ENCODE measurements at regions not wholly inside any gene's neighbourhood (a gene's known extent, or its start where the extent isn't known, plus 50 kb on each side); places are given as distances from the start of the nearest gene placed in this dataset.

DNA sequence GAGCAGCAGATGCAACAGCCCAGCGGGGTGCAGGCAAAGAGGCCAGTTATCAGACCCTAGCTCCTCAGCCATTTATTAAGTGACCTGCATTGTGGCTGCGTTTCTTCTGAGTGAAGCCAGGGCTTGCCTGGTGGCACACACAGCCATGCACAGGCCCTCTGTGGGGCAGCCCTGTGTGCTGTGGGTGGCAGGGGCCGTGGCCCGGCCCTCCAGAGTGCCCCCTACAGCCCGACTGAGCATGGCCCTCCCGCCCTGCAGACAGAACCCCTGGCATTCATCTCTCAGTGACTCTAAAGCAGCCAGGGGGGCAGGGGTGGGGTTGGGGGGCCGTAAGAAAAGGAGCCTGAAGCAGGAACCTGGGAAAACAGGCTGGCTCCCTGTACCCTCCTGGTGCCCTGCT lies 226.0 kb upstream of the PWP1 start:
- Histone ChIP-seq H3K79me2 (ENCODE audit: insufficient read depth, low read depth, low read length) (no peaks in the 10 kb centered on the region), H4K20me1 (ENCODE audit: insufficient read depth, low read length) (no peaks in the 10 kb centered on the region), H3K9me3 (ENCODE audit: low read length) (no peaks in the 10 kb centered on the region), H3K27ac (ENCODE audit: low read depth, low read length, poor library complexity, severe bottlenecking) (no peak overlapping the region), H3K9me2 (ENCODE audit: insufficient read depth, low read length) (no peaks in the 10 kb centered on the region), H3K4me2 (ENCODE audit: low read length) (no peak overlapping the region), H3K4me1 (ENCODE audit: insufficient read depth, low read length, poor library complexity, severe bottlenecking) (no peaks in the 10 kb centered on the region), H3K4me3 (ENCODE audit: low read depth, low read length, poor library complexity, severe bottlenecking) (no peak overlapping the region), H3K36me3 (ENCODE audit: insufficient read depth, low read length) (no peaks in the 10 kb centered on the region), H2AFZ (ENCODE audit: low read length) (no peak overlapping the region)
- CTCF ChIA-PET (ENCODE audit: unreplicated experiment), result no interaction called here
- no TSS peak for BruUV-seq (replicated peaks)
- TF ChIP-seq, protein P1, sequence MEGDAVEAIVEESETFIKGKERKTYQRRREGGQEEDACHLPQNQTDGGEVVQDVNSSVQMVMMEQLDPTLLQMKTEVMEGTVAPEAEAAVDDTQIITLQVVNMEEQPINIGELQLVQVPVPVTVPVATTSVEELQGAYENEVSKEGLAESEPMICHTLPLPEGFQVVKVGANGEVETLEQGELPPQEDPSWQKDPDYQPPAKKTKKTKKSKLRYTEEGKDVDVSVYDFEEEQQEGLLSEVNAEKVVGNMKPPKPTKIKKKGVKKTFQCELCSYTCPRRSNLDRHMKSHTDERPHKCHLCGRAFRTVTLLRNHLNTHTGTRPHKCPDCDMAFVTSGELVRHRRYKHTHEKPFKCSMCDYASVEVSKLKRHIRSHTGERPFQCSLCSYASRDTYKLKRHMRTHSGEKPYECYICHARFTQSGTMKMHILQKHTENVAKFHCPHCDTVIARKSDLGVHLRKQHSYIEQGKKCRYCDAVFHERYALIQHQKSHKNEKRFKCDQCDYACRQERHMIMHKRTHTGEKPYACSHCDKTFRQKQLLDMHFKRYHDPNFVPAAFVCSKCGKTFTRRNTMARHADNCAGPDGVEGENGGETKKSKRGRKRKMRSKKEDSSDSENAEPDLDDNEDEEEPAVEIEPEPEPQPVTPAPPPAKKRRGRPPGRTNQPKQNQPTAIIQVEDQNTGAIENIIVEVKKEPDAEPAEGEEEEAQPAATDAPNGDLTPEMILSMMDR (conservative IDR thresholded peaks at IDR 0.05; ENCODE audit: low read length), result no peak
- no peak for TF ChIP-seq EZH2phosphoT487 (IDR thresholded peaks at IDR 0.05; ENCODE audit: borderline replicate concordance, low read depth, low read length)
- intact Hi-C loops (cut with micrococcal nuclease; ENCODE audit: unreplicated experiment), result no loop called here
- no peak for DNase-seq (ENCODE audit: low spot score)
- POLR2A ChIA-PET, result no interaction called here

DNA sequence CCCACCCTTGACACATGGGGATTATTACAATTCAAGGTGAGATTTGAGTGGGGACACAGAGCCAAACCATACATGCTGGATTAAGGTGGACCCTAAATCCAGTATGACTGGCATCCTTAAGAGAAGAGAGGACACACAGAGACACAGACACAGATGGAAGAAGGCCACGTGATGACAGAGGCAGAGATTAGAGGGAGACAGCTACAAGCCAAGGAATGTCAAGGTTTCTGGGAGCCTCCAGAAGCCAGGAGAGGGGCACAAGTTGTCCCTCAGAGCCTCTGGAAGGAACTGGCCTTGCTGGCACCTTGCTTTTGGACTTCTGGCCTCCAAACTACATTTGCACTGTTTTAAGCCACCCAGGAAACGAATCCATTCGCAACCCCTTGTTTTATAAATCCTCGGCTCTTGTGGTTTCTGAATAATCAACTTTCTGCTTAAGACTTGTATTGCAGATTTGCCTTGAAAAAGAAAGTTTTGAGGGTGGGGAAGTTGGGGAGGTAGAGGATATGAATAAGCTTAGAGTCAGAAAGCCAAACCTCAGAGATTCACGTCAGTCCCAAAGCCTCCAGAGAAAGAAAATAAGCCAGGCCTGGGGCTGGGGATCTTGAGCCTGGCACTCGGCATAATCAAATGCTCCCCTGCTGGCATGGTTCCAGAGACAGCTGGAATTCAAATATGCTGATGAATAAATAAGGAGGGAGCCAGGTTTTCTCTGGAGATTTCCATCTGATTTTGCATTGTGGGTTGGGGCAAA lies 224.2 kb upstream of the PWP1 start:
- no peak overlapping the region for H2AFZ ChIP-seq (ENCODE audit: low read length)
- no peaks in the 10 kb centered on the region for H3K36me3 ChIP-seq (ENCODE audit: insufficient read depth, low read length)
- no peak overlapping the region for H3K4me2 ChIP-seq (ENCODE audit: low read length)
- no peaks in the 10 kb centered on the region for H4K20me1 ChIP-seq (ENCODE audit: insufficient read depth, low read length)
- no peaks in the 10 kb centered on the region for H3K9me3 ChIP-seq (ENCODE audit: low read length)
- POLR2A ChIA-PET, result no interaction called here
- H3K4me1 ChIP-seq (ENCODE audit: insufficient read depth, low read length, poor library complexity, severe bottlenecking), result no peaks in the 10 kb centered on the region
- no peak for TF ChIP-seq EZH2phosphoT487 (IDR thresholded peaks at IDR 0.05; ENCODE audit: borderline replicate concordance, low read depth, low read length)
- TF ChIP-seq, protein P1 (conservative IDR thresholded peaks at IDR 0.05; ENCODE audit: low read length), result no peak
- CTCF ChIA-PET (ENCODE audit: unreplicated experiment), result no interaction called here
- no peak for DNase-seq (ENCODE audit: low spot score)
- no TSS peak for BruUV-seq (replicated peaks)
- no peaks in the 10 kb centered on the region for H3K9me2 ChIP-seq (ENCODE audit: insufficient read depth, low read length)
- intact Hi-C loops (cut with micrococcal nuclease; ENCODE audit: unreplicated experiment), result no loop called here
- H3K27ac ChIP-seq (ENCODE audit: low read depth, low read length, poor library complexity, severe bottlenecking), result no peak overlapping the region
- no peak overlapping the region for H3K4me3 ChIP-seq (ENCODE audit: low read depth, low read length, poor library complexity, severe bottlenecking)
- H3K79me2 ChIP-seq (ENCODE audit: insufficient read depth, low read depth, low read length), result no peaks in the 10 kb centered on the region

DNA sequence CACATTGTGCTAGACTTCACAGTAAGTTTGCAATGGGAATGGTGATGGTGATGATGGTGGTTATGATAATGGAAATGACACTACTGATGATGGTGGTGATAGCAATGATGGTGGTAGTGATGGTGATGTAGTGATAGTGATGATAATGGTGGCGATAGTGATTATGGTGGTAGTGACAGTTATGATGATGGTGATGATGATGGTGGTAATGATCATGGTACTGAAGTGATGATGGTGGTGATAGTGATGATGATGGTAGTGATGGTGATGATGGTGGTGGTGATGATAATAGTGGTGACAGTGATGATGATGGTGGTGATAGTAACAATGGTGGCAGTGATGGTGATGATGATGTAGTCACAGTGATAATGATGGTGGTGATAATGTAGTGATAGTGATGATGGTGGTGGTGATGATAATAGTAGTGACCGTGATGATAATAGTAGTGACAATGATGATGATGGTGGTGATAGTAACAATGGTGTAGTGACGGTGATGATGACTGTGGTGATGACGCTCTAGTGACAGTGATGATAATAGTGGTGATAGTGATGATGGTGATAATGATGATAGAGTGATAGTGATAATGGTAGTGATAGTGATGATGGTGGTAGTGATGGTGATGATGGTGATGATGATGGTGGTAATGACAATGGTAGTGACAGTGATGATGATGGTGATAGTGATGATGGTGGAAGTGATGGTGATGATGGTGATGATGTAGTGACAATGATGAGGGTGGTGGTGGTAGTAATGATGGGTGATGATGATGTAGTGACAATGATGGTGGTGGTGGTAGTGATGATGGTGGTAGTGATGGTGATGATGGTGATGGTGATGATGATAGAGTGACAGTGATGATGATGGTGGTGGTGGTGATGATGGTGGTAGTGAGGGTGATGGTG lies 222.9 kb upstream of the PWP1 start:
- TF ChIP-seq, protein P1 (conservative IDR thresholded peaks at IDR 0.05; ENCODE audit: low read length), result no peak
- TF ChIP-seq EZH2phosphoT487 (IDR thresholded peaks at IDR 0.05; ENCODE audit: borderline replicate concordance, low read depth, low read length), result no peak
- no peak overlapping the region for H2AFZ ChIP-seq (ENCODE audit: low read length)
- no peaks in the 10 kb centered on the region for H3K4me1 ChIP-seq (ENCODE audit: insufficient read depth, low read length, poor library complexity, severe bottlenecking)
- H3K9me3 ChIP-seq (ENCODE audit: low read length), result no peaks in the 10 kb centered on the region
- no peaks in the 10 kb centered on the region for H3K9me2 ChIP-seq (ENCODE audit: insufficient read depth, low read length)
- no peak for DNase-seq (ENCODE audit: low spot score)
- no peak overlapping the region for H3K4me2 ChIP-seq (ENCODE audit: low read length)
- no peak overlapping the region for H3K27ac ChIP-seq (ENCODE audit: low read depth, low read length, poor library complexity, severe bottlenecking)
- ChIA-PET CTCF (ENCODE audit: unreplicated experiment) (no interaction called here), POLR2A (no interaction called here)
- intact Hi-C loops (cut with micrococcal nuclease; ENCODE audit: unreplicated experiment), result no loop called here
- H3K4me3 ChIP-seq (ENCODE audit: low read depth, low read length, poor library complexity, severe bottlenecking), result no peak overlapping the region
- no peaks in the 10 kb centered on the region for H4K20me1 ChIP-seq (ENCODE audit: insufficient read depth, low read length)
- no peaks in the 10 kb centered on the region for H3K79me2 ChIP-seq (ENCODE audit: insufficient read depth, low read depth, low read length)
- H3K36me3 ChIP-seq (ENCODE audit: insufficient read depth, low read length), result no peaks in the 10 kb centered on the region
- no TSS peak for BruUV-seq (replicated peaks)
